H1 (cell line): ENCODE measurements at regions not wholly inside any gene's neighbourhood (a gene's known extent, or its start where the extent isn't known, plus 50 kb on each side); places are given as distances from the start of the nearest gene placed in this dataset.

Source experiments
- CTCF ChIA-PET: fragments of 300-600 bp; sonication (Branson Sonifier 250); formaldehyde crosslinking; loops from one replicate; lab custom pipeline; 2021; ENCODE audit not compliant: partially characterized antibody; lab: Charles Lee
- POLR2A ChIA-PET: fragments of 300-600 bp; sonication (Branson Sonifier 250); formaldehyde crosslinking; loops from one replicate; lab custom pipeline; 2021; ENCODE audit warnings: inconsistent platforms; ENCODE audit not compliant: partially characterized antibody; lab: Charles Lee
- DNase-seq, 2 experiments: peaks; one replicate each; pipeline versions ENCODE4 v3.0.0 to v3.0.0-alpha.2; 2010 to 2022; ENCODE audit warnings: low spot score in 2 of 2, low read depth in 1 of 2, mixed read lengths in 1 of 2
- FAIRE-seq: peaks from 2 replicates; lab custom pipeline; 2011; peaks lifted over from hg19 to GRCh38; lab: Jason Lieb, UNC
- H2AFZ ChIP-seq: 2 replicates; pipeline ENCODE4 v1.8.1; 2012; ENCODE audit warnings: low read length, inconsistent platforms
- H2AK5ac ChIP-seq: 2 replicates; pipeline ENCODE4 v1.6.1; 2013; ENCODE audit warnings: low read depth, low read length
- H2BK120ac ChIP-seq: replicated peaks from 2 replicates; pipeline ENCODE3; 2013; ENCODE audit warnings: low read depth, low read length, inconsistent platforms
- H2BK12ac ChIP-seq: 2 replicates; pipeline ENCODE4 v1.6.1; 2013; ENCODE audit warnings: low read depth, low read length
- H2BK15ac ChIP-seq: 2 replicates; pipeline ENCODE4 v1.6.1; 2013; ENCODE audit warnings: low read length
- H2BK20ac ChIP-seq: 2 replicates; pipeline ENCODE4 v1.6.1; 2013; ENCODE audit warnings: low read length
- H2BK5ac ChIP-seq: 2 replicates; pipeline ENCODE4 v1.6.1; 2013; ENCODE audit warnings: low read depth, low read length
- H3K14ac ChIP-seq: 2 replicates; pipeline ENCODE4 v1.6.1; 2013; ENCODE audit warnings: inconsistent platforms; ENCODE audit not compliant: insufficient read length
- H3K18ac ChIP-seq: 2 replicates; pipeline ENCODE4 v1.6.1; 2013; ENCODE audit warnings: low read length; ENCODE audit errors: extremely low read depth
- H3K23ac ChIP-seq: 2 replicates; pipeline ENCODE4 v1.6.1; 2013; ENCODE audit warnings: inconsistent platforms; ENCODE audit not compliant: insufficient read length
- H3K23me2 ChIP-seq: 2 replicates; pipeline ENCODE4 v1.6.1; 2013; ENCODE audit warnings: low read depth, low read length
- H3K27ac ChIP-seq: 2 replicates; pipeline ENCODE4 v1.6.1; 2011; ENCODE audit warnings: low read depth, low read length, inconsistent platforms
- H3K27me3 ChIP-seq, 4 experiments: replicated peaks in 1 of 4; 1 replicate in 1 of 4; 2 replicates in 3 of 4; pipeline versions ENCODE4 v1.6.1 to v1.8.1; 2011 to 2013; ENCODE audit warnings: low read length in 3 of 4, mild to moderate bottlenecking in 3 of 4, inconsistent platforms in 2 of 4, mixed read lengths in 2 of 4, moderate library complexity in 1 of 4; ENCODE audit not compliant: control insufficient read depth in 3 of 4, insufficient read depth in 3 of 4; ENCODE audit errors: extremely low read depth in 1 of 4
- H3K36me3 ChIP-seq, 4 experiments: 2 replicates each; pipeline versions ENCODE4 v1.6.1 to v1.8.1; 2011 to 2013; ENCODE audit warnings: mild to moderate bottlenecking in 4 of 4, low read length in 3 of 4, moderate library complexity in 2 of 4, control low read depth in 1 of 4, inconsistent platforms in 1 of 4; ENCODE audit not compliant: insufficient read depth in 4 of 4, control insufficient read depth in 2 of 4
- H3K4ac ChIP-seq: replicated peaks from 2 replicates; pipeline ENCODE3; 2013; ENCODE audit warnings: low read length, low read depth, mixed read lengths, inconsistent platforms; ENCODE audit not compliant: insufficient read length
- H3K4me1 ChIP-seq, 4 experiments: replicated peaks in 1 of 4; 1 replicate in 1 of 4; 2 replicates in 3 of 4; pipeline versions ENCODE4 v1.6.1 to v1.8.1; 2011 to 2013; ENCODE audit warnings: low read length in 3 of 4, inconsistent platforms in 2 of 4, mixed read lengths in 1 of 4; ENCODE audit not compliant: insufficient read depth in 4 of 4, control insufficient read depth in 3 of 4
- H3K4me2 ChIP-seq, 2 experiments: 2 replicates each; pipeline versions ENCODE4 v1.6.1 to v1.8.1; 2011 to 2013; ENCODE audit warnings: low read depth in 2 of 2, low read length in 2 of 2, control low read depth in 1 of 2, inconsistent platforms in 1 of 2, mild to moderate bottlenecking in 1 of 2; ENCODE audit not compliant: insufficient read depth in 1 of 2
- H3K4me3 ChIP-seq, 4 experiments: fragments of 200-600, 300-600 bp in 1 of 4; sonication (generic), shearing (Covaris generic), sonication (Bioruptor Twin) in 1 of 4; 2 replicates each; pipeline versions ENCODE4 v1.5.1 to v1.8.1; 2011 to 2016; ENCODE audit warnings: low read length in 4 of 4, low read depth in 3 of 4, control low read depth in 2 of 4, inconsistent platforms in 2 of 4, mild to moderate bottlenecking in 2 of 4, mixed read lengths in 1 of 4, moderate library complexity in 1 of 4; ENCODE audit not compliant: insufficient read depth in 2 of 4; ENCODE audit errors: extremely low read depth in 1 of 4
- H3K56ac ChIP-seq: replicated peaks from 2 replicates; pipeline ENCODE3; 2013; ENCODE audit warnings: low read depth, mild to moderate bottlenecking, mixed read lengths, low read length, inconsistent platforms; ENCODE audit not compliant: insufficient read length
- H3K79me1 ChIP-seq: 2 replicates; pipeline ENCODE4 v1.6.1; 2013; ENCODE audit warnings: low read depth, low read length, control low read depth
- H3K79me2 ChIP-seq, 2 experiments: 2 replicates each; pipeline versions ENCODE4 v1.6.1 to v1.8.1; 2012 to 2013; ENCODE audit warnings: low read length in 2 of 2, mild to moderate bottlenecking in 2 of 2, inconsistent platforms in 1 of 2; ENCODE audit not compliant: insufficient read depth in 2 of 2, control insufficient read depth in 1 of 2
- H3K9ac ChIP-seq, 4 experiments: replicated peaks in 1 of 4; 1 replicate in 1 of 4; 2 replicates in 3 of 4; pipeline versions ENCODE4 v1.6.1 to v1.8.1; 2011 to 2013; ENCODE audit warnings: low read depth in 3 of 4, low read length in 3 of 4, control low read depth in 2 of 4, mild to moderate bottlenecking in 2 of 4, moderate library complexity in 2 of 4, inconsistent platforms in 1 of 4; ENCODE audit errors: extremely low read depth in 1 of 4
- H3K9me3 ChIP-seq, 2 experiments: 2 replicates each; pipeline versions ENCODE4 v1.6.1 to v1.8.1; 2012 to 2013; ENCODE audit warnings: mild to moderate bottlenecking in 2 of 2, moderate library complexity in 2 of 2, control low read depth in 1 of 2, inconsistent platforms in 1 of 2, low read depth in 1 of 2, low read length in 1 of 2, mixed read lengths in 1 of 2; ENCODE audit not compliant: insufficient read depth in 2 of 2
- H4K20me1 ChIP-seq, 2 experiments: replicated peaks in 1 of 2; 2 replicates each; pipeline versions ENCODE3 to v1.8.1; 2011 to 2013; ENCODE audit warnings: inconsistent platforms in 2 of 2, low read length in 2 of 2, mild to moderate bottlenecking in 1 of 2; ENCODE audit not compliant: insufficient read depth in 2 of 2, control insufficient read depth in 1 of 2
- H4K5ac ChIP-seq: 2 replicates; pipeline ENCODE4 v1.6.1; 2013; ENCODE audit warnings: low read length, low read depth, mixed read lengths, inconsistent platforms; ENCODE audit not compliant: insufficient read length
- H4K8ac ChIP-seq: 2 replicates; pipeline ENCODE4 v1.8.0; 2013; ENCODE audit warnings: mild to moderate bottlenecking, moderate library complexity, low read length, inconsistent platforms; ENCODE audit not compliant: insufficient read depth; ENCODE audit errors: extremely low read depth
- H4K91ac ChIP-seq: replicated peaks from 2 replicates; pipeline ENCODE3; 2013; ENCODE audit warnings: low read length, mixed read lengths, inconsistent platforms; ENCODE audit not compliant: insufficient read length
- CREB1 ChIP-seq: IDR thresholded peaks from 2 replicates; pipeline ENCODE4 v1.6.1; 2012; ENCODE audit warnings: inconsistent platforms
- GTF2F1 ChIP-seq: IDR thresholded peaks from 2 replicates; pipeline ENCODE4 v1.6.1; 2012; ENCODE audit warnings: low read depth, low read length, improper control_type of control experiment, borderline replicate concordance
- HDAC2 ChIP-seq, 2 experiments: fragments of 300-600 bp in 1 of 2; sonication (generic) in 1 of 2; IDR thresholded peaks; 2 replicates each; pipeline ENCODE4 v1.6.1; 2011 to 2012; ENCODE audit warnings: low read depth in 2 of 2, low read length in 2 of 2, mild to moderate bottlenecking in 2 of 2, moderate library complexity in 2 of 2, borderline replicate concordance in 1 of 2, inconsistent platforms in 1 of 2
- KDM4A ChIP-seq: IDR thresholded peaks from one replicate; pipeline ENCODE4 v1.7.1; 2012; ENCODE audit warnings: low read depth, mild to moderate bottlenecking, moderate library complexity, low read length, inconsistent platforms; ENCODE audit not compliant: severe bottlenecking
- RFX5 ChIP-seq: IDR thresholded peaks from 2 replicates; pipeline ENCODE4 v1.6.1; 2011; ENCODE audit warnings: low read depth, low read length, improper control_type of control experiment, borderline replicate concordance
- WGBS, 2 experiments: shearing (Covaris generic) in 1 of 2; methylation state at CpG; one replicate each; pipeline versions ENCODE4 v1.1.6 to v1.1.7; 2013 to 2015; ENCODE audit warnings: low lambda C conversion rate in 2 of 2, mixed read lengths in 2 of 2, inconsistent platforms in 1 of 2, low coverage in 1 of 2, missing lambda C conversion rate in 1 of 2; ENCODE audit not compliant: insufficient replicate concordance in 2 of 2, insufficient coverage in 1 of 2, insufficient read length in 1 of 2; ENCODE audit errors: extremely low coverage in 1 of 2, missing lambda C conversion rate in 1 of 2; 5-methylcytosine and 5-hydroxymethylcytosine counted together

DNA sequence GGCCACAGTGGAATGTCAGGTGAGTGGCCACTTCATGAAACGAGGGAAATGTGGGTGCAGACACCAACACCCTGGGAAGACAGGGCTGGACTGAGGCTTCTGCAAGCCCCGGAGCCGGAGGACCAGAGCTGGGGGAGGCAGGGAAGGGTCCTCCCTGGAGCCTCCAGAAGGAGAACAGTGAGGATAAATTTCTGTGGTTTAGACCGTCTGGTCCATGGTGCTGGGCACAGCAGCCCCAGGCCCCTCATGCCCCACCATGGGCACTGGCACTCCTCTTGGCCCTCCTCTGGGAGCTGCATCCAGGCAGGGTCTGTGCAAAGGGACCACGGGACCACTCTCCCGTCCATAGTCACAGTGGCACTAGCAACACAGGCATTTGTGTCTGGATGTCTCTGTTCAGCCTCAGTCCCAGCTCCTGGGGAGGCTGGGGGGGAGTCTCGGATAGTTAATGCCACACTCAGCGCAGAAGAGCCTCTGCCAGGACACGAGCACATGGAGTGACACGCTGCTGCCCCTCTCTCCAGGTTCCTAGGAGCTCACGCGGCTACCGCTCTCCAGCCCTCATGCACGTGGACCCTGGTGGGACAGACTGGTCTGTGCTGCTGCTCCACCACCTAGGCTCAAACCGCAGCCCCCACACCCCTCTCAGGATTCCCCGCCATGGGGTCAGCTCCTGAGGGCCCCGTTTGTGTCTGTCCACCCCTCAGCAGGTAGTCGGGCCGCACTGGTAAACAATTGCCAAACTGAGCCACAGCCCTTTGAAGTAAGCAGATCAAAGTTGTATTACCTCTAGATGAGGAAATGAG, 305.9 kb upstream of the SALL3 start:
- Histone ChIP-seq H3K36me3 (no peaks in the 10 kb centered on the region), H3K4me3 (no peak overlapping the region), H3K9ac (no peak overlapping the region), H4K8ac (no peak overlapping the region; the same call in 1 of the 2 replicates), H4K91ac (no peak overlapping the region), H3K18ac (no peak overlapping the region), H3K79me1 (no peaks in the 10 kb centered on the region), H3K4ac (no peak overlapping the region), H3K23ac (no peak overlapping the region), H3K4me2 (no peak overlapping the region), H2BK12ac (peak overlapping the region; percentile 90; the same call in 1 of the 2 replicates), H3K56ac (no peak overlapping the region), H4K5ac (no peak overlapping the region), H3K27me3 (no peaks in the 10 kb centered on the region; a peak in 1 of 7 replicates), H3K14ac (no peak overlapping the region), H3K79me2 (no peaks in the 10 kb centered on the region), H2BK15ac (no peak overlapping the region), H2BK20ac (no peak overlapping the region), H2AFZ (no peak overlapping the region), H2BK5ac (no peak overlapping the region), H3K9me3 (no peaks in the 10 kb centered on the region; a peak in 1 of 4 replicates), H2AK5ac (no peak overlapping the region), H4K20me1 (no peaks in the 10 kb centered on the region), H3K27ac (no peak overlapping the region), H3K4me1 (peaks cover 6 to 13% (median 9%) of the 10 kb centered on the region in 4 experiments), H3K23me2 (no peaks in the 10 kb centered on the region), H2BK120ac (no peak overlapping the region)
- ChIA-PET CTCF (interaction anchor here (1.2 to 1.3 kb wide), 2 partner anchors 11 to 202 kb away, joined by 3 to 4 read pairs; no protein-coding TSS in a partner anchor), POLR2A (no interaction called here)
- WGBS, 2 experiments, result 94% methylated on average over 19 of the region's 19 CpGs; no CpG with 5 or more reads in 1 of the 2 experiments
- TF ChIP-seq HDAC2 (IDR thresholded peaks at IDR 0.05; ENCODE audit: borderline replicate concordance in 1 of 2, low read depth in 2 of 2, low read length in 2 of 2) (no peak), RFX5 (no peak), GTF2F1 (no peak), CREB1 (no peak), KDM4A (no peak)
- FAIRE-seq (no peak), DNase-seq (no peak)
